GM10266 (cell line): ENCODE measurements at regions not wholly inside any gene's neighbourhood (a gene's known extent, or its start where the extent isn't known, plus 50 kb on each side); places are given as distances from the start of the nearest gene placed in this dataset.

Experiments
- DNase-seq: peaks from one replicate; pipeline ENCODE4 v3.0.0; 2012; ENCODE audit errors: extremely low spot score
- CTCF ChIP-seq: IDR thresholded peaks from 2 replicates; pipeline ENCODE4 v1.5.1; 2012; ENCODE audit warnings: mild to moderate bottlenecking, low read depth; ENCODE audit not compliant: control insufficient read depth, insufficient read depth; ENCODE audit errors: missing control alignments

- TF ChIP-seq CTCF: no peak
- DNase-seq: no peak
These were observed 179.3 kb upstream of the GYPC start for GRCh38 chr2:126476691-126477090.

- no peak for DNase-seq
- no peak for TF ChIP-seq CTCF
These were observed 175.9 kb upstream of the GYPC start for GRCh38 chr2:126480033-126480432.

- no peak for DNase-seq
These were observed 173.1 kb upstream of the GYPC start for GRCh38 chr2:126482582-126483464.

DNA sequence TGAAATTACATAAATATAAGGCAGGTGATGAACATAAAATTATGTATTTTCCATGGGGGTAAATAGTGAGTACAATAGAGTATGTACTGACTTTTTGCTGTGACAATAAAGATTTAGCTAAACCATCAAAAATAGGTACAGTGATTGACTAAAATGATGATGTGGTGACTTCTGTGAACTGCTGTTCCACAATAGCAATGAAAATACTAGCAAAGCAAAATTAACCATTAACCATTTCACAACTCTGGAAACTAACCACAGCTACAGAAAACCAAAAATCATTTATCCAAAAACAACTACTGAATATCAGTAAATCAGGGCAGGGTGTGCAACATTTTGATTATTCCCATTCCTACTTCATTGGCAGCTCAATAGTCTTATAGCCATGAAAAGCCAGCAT lies 161.4 kb upstream of the GYPC start:
- DNase-seq: no peak
- no peak for TF ChIP-seq CTCF

More at GRCh38 chr2:126482582-126483464, 173.1 kb upstream of the GYPC start:
- TF ChIP-seq CTCF: peak; percentile 6

GRCh38 chr2:126495189-126495588 lies 160.8 kb upstream of the GYPC start:
- no peak for DNase-seq
- no peak for TF ChIP-seq CTCF

DNA sequence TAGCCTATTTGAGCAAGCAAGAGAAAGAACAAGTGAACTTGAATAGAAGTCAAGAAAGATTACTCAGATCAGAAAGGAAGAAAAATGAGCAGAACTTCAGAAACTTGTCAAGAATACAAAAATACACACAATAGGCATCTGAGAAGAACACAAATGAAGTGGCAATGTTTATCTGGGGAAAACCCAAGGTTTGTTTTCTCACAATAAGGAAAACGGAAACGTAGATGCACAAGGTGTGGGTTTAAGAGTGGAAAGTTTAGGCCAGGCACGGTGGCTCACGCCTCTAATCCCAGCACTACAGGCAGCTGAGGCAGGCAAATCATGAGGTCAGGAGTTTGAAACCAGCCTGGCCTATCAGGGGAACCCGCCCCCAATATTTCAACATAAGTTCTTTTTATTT lies 159.5 kb upstream of the GYPC start:
- no peak for TF ChIP-seq CTCF
- DNase-seq: peak; percentile 49

DNA sequence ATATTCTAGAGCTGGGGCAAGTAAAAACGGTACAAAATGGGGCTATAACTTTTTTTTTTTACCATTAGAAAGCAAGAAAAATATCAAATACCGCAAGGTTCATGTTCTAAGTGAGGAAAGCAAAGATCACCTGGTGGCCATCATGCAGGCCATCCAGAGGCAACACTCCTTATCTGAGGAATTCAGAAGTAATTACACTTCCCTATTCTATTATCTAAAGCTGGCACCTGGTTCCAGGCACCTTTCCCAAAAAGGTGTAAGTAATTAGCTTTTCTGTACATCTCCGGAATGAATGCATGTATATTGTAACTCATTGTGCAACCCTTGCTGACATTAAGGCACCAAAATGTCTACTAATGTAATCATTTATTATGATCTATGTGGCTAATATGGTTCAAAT lies 152.5 kb upstream of the GYPC start:
- no peak for TF ChIP-seq CTCF
- DNase-seq: no peak
